ENCODE measurements at regions not wholly inside any gene's neighbourhood (a gene's known extent, or its start where the extent isn't known, plus 50 kb on each side); places are given as distances from the start of the nearest gene placed in this dataset.
"Not testable (repeated sequence)": the region's sequence is repeated elsewhere in the genome, so short reads cannot be mapped to it uniquely, and the experiment has no call there.

DNA sequence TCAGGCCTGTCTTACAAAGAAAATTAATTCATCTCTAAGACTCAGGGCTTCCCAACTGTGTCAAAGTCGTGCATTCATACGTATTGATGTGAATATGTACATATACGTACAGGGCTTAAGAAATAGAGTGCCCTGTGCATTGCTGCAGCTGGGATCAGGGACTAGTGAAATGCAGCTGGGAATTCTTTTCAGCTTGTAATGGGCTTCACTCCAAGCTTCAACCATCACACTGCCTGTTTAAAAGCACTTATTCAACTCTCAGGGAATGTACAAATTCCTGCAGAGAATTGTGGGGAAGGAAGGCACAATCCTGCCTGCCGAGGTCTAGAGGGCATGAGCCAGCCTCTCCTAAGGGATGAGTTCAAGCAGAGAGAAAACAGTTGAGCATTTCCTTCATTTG is 59.6 kb upstream of the MAN2A1 start:
- no peak for DNase-seq (ENCODE audit: low spot score)

DNA sequence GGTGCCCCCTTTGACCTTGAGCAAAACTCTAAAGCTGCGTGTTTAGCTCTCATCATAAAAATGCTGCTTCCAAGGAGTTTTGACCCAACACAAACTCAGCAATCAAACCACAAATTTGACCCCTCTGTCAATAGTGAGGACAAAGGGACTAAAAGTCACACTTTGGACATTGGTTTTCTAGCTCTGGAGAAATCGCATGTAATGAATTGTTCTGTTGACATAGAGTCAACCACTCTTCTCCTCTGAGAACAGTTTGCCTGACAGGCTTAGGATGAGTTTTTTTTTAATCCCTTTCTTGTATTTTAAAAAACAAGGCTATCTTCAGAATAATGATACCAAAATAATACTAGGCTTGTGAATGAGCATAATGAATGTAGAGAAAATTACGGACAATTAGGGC is 61.1 kb upstream of the MAN2A1 start:
- no peak for DNase-seq (ENCODE audit: low spot score)

DNA sequence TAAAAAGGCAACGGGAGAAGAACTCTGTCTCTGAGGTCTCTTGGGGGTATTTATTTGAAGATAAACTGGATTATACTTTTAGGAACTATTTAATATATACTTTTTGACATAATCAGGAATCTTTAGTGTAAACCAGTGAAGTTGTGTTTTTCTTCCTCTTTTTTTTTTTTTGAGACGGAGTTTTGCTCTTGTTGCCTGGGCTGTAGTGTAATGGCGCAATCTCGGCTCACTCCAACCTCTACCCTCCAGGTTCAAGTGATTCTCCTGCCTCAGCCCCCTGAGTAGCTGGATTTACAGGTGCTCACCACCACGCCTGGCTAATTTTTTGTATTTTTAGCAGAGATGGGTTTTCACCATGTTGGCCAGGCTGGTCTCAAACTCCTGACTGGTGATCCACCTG is 68.5 kb upstream of the MAN2A1 start:
- DNase-seq (ENCODE audit: low spot score): not testable (repeated sequence)

DNA sequence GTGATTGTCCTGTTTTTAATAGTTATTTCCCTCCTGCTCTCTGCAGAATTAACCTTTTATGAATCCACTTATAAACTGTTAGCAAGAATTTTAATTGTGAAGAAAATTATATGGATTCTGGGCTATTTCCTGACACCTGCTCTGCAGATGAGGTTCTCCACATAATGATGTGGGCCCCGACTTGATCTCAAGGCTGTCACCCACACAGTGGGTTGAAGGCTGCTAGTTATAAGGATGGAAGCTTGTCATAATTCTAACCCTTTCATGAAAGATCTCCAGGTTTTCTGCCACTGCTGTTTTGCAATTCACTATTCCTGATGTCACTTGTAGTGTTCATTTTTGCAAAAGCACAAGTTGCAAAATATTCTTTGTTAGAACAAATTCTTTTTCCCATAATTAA is 69.1 kb upstream of the MAN2A1 start:
- DNase-seq (ENCODE audit: low spot score): no peak

DNA sequence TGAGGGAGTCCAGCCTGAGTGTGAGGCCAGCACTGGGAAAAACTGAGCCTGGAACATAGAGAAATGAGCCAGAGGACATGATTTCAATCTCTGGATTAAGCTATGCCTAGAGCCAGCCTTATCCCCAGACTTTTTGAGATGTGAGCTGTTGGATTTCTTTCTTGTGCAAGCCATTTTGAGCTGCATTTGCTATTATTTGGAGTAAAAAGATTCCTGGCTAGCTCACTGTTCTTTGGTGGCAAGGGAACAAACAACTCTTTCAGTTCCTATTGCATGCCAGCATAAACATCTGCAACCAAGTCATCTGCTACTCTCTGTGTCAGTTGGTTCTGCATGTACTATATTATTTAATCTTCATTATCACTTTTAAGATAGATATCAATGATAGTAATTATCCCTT is 70.1 kb upstream of the MAN2A1 start:
- DNase-seq (ENCODE audit: low spot score): no peak

DNA sequence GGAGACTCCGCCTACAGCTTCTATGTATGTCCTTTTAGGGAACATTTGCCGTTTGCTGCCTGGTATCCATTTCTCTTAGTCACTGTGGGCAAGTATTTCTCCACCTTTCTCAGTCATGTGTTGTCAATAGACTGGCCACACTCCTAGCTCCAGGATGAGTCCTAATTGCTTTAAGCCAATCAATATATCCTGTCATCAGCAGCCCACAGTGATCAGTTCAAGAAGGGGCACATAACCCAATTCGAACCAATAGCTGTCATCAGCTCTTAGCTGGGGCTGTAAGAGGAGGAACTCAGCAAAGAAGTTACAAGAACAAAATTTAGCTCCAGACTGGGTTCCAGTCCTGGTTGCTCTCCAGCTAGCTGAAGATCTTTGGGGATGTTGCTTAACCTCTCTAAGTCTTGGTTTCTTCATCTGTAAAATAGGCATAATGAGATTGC is 70.7 kb upstream of the MAN2A1 start:
- no peak for DNase-seq (ENCODE audit: low spot score)

DNA sequence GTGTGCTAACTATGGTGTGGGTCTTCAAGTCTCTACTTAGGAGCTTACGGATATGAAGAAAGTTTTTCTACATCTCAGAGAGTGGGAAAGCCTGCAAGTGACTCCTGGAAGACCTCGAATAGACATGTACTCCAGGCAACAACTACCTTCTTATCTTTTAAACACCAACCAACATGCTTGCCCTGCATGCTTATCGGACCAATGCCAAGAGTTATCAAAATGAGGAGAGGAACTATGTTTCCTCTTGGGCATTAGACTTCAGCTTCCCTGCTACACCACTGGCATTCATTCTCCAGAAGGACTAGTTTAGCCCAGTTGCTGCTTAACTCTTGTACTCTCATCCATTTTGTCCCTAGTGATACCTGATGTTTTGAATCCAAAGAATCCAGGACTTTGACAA is 74.7 kb upstream of the MAN2A1 start:
- DNase-seq (ENCODE audit: low spot score): no peak

DNA sequence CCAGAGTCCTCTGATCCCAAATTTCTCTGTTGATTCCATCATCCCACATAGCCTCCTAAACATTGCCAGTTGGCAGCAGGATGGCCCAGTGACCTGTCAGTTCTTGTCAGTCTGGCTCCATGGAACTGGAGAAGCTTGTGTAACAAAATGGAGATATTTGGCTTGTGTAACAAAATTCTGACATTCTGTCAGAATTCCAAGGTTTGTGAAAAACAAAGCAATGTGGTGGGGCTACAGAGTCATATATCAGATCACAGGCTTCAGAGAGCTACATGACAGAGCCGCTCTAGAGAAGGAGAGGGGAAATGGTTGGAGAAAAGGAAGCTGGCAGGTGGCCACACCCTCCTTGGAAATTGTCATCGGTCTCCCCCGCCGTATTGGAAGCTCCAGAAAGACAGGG is 75.4 kb upstream of the MAN2A1 start:
- DNase-seq (ENCODE audit: low spot score): no peak

DNA sequence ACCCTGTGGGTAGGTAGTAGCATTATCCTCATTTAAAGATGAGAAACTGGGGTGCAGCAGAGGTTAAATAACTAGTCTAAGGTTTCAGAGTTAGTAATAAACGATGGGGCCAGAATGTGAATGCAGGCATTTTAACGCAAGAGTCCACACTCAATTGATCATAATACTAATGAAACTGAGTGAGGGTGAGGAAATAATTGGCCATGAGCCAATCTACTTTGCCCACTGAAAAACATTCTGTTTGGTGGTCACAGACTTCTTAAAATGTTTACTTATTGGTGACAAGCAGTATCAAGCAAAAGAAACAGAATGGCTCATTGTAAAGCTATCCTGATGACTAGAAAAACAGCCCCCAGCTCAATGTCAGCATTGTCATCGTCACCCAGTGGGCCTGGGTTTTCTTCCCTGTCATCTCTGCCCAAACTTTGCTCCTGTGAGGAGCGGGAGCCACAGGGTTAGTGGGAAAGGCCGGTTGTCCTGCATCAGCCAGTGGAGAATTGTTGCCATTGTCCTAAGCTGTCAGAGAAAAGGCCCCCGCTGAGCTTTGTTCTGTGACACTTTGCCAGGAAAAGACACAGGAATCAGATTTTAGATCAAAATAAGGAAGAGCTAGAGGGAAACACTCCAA is 77.3 kb upstream of the MAN2A1 start:
- no peak for DNase-seq (ENCODE audit: low spot score)

DNA sequence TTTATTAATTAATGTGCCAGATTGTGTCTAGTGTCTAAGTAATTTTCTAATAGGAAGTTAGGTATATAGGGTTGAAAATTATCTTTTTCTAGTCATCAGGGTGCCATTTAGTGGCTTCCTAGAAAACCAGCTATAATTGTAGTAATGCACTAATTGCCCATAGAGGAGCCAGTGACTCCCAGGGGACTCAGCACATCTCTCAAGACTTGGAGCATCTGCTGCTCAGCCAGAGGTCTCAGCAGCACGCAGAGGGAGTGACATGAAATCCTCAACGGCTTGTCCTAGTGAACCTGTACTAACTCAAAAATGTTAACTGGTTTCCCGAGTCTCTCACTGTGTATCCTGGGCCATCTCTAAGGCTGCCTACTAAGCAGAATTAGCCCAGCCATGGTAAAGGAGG is 78.2 kb upstream of the MAN2A1 start:
- DNase-seq (ENCODE audit: low spot score): no peak

DNA sequence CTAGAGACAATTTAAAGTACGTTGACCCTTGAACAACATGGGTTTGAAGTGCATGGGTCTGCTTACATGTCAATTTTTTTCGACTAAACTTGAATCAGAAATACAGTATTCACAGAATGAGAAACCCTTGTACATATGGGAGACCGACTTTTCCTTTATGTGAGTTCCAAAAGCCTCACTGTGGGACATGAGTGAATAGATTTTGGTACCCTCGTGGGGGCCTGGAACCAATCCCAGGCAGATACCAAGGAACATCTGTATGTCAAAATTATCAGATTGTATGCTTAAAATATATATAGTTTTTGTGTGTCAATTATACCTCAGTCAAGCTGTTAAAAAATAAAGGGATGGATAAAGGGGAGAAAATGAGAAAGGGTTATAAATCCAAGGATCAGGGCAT is 78.7 kb upstream of the MAN2A1 start:
- DNase-seq (ENCODE audit: low spot score): no peak

DNA sequence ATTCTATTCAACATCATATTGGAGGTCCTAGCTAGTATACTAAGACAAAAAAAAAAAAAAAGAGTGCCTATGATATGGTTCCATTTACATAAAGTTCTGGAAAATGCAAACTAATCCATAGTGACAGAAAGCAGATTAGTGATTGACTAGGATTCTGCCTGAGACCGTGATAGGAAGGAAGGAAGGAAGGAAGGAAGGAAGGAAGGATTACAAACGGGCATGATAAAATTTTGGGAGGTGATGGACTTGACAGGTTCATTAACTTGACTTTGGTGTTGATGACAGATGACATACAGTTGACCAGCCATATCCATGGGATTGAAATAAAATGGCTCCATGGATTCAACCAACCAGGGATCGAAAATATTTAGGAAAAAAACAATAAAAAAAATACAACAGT is 79.1 kb upstream of the MAN2A1 start:
- DNase-seq (ENCODE audit: low spot score): no peak

DNA sequence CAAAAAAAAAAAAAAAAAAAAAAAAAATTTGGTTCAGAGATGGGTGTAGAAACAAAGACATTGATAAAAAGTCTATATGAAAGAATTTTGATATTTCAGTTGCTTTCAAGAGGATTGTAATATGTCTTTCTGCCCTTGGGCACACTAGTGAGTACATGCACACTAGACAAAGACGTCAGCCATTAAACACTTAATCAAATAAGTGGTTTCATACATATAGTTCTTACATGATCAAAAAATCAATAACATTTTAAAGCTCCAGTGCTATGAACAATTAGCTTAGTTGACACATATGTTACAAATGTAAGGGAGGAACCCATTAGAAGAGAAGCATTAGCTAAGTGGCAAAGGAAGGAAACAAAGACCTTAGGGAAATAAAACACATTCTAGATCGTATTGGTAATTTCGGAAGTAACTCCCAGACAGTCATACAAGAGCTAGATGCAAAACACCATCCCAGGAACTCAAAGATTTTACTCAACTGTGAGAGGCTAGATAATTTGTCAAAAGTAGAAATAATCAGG is 84.5 kb upstream of the MAN2A1 start:
- no peak for DNase-seq (ENCODE audit: low spot score)

DNA sequence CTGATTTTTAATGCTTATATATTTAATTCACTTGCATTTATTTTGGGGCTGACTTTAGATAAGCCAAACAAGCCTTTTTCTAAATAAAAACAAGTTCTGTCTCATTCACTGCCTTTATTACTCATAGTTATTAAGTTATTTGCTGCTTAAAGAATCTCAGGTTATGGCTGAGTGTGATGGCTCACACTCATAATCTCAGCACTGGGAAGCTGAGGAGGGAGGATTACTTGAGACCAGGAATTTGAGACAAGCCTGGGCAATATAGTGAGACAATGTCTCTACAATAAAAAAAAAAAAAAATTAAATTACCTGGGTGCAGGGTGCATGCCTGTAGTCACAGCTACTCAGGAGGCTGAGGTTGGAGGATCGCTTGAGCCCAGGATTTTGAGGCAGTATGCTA is 85.0 kb upstream of the MAN2A1 start:
- no peak for DNase-seq (ENCODE audit: low spot score)

DNA sequence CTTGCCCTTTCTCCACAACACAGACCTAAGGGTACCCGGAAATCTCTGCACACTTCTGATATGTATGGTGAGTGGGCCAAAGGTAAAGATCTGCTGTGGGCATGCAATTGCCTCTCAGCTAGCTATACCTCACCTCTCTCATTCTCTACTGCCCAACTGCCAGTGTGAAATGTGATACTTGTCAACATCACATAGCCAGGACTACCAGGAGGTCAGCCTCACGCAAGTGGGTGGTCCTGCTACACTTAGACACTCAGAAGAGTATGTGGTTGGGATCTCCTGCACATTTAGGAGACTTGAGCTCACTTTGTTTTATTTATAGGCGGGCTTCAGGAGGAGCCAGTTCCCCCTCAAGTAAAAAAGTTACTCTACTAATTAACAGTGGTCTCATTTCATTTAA is 88.0 kb upstream of the MAN2A1 start:
- no peak for DNase-seq (ENCODE audit: low spot score)

DNA sequence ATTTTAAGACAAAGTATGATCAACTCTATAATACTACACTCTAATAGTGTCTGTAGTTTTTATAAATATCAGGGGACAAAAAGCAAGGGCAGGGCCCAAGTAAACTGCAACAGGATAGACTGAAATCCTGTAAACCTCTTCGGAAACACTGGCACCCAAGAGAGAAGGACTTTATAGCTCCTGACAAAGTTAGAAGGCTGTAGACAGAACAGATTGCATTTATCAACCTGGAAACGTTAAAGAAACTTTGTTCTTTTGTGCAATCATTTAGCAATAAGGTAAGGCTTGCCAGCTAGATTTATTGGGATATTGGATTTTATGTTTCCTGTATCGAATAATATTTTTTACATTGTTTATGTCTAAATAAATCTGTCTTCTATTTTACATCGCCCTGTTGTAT is 91.8 kb upstream of the MAN2A1 start:
- DNase-seq (ENCODE audit: low spot score): no peak

DNA sequence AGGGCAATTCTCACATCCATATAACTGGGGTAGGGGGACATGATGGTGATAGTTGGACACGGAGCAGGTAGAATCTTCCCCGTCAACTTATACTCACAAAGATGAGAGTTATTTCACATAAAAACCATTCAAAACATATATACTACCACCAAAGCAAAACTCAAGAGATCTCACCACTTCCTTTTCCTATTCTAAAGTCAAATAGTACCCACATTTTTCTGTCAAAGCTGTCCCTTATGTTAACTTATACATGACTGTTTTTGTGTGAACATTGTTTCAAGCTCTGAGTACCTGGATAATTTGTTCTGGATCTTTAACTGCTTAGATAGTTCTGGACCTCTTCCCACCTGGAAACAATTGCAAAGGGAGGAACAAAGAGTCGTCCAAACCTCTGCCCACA is 95.5 kb upstream of the MAN2A1 start:
- no peak for DNase-seq (ENCODE audit: low spot score)

DNA sequence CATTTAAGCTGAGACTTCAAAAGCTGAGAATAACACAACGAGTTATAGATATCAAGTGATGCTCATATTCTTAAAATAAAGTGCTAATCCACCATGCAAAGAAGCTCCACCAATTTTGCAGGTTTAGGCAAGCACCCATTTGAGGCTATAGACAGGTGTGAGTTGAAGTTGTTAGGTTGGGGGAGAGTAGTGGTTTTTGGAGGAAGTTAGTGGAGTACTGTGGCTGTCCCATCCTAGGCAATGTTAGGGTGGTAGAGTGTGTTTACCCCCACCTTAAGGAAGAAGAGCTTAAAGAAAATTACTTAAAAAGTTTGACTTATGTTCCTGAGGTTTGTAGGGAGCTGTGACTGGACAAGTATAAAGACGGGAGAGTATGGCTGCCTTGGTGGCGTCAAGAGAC is 98.9 kb upstream of the MAN2A1 start:
- DNase-seq (ENCODE audit: low spot score): no peak

DNA sequence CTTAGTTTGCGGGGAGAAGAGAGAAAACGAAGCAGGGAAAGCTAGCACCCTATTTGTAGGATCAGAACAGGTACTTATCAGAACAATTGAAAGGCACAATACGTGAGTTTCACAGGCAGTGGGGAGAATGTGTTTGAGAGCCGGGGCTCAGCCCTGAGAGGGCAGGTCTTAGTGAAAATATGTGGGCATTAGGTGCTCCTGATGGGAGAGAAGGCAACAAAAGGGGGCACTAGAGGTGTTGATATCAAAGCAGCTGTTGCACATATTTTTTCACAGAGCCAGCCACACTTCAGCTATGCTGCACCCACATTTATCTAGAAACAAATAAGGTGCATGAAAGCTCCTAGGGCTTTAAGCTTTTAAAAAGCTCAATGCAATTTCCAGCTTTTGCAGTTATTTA is 99.7 kb upstream of the MAN2A1 start:
- DNase-seq (ENCODE audit: low spot score): no peak

DNA sequence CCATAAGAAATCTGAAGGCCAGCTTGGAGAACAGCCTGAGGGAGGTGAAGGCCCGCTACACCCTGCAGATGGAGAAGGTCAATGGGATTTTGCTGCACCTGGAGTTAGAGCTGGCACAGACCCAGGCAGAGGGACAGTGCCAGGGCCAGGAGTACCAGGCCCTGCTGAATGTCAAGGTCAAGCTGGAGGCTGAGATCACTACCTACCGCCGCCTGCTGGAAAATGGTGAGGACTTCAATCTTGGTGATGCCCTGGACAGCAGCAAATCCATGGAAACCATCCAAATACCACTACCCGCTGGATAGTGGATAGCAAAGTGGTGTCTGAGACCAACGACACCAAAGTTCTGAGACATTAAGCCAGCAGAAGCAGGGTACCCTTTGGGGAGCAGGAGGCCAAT is 100.5 kb upstream of the MAN2A1 start:
- DNase-seq (ENCODE audit: low spot score): no peak

DNA sequence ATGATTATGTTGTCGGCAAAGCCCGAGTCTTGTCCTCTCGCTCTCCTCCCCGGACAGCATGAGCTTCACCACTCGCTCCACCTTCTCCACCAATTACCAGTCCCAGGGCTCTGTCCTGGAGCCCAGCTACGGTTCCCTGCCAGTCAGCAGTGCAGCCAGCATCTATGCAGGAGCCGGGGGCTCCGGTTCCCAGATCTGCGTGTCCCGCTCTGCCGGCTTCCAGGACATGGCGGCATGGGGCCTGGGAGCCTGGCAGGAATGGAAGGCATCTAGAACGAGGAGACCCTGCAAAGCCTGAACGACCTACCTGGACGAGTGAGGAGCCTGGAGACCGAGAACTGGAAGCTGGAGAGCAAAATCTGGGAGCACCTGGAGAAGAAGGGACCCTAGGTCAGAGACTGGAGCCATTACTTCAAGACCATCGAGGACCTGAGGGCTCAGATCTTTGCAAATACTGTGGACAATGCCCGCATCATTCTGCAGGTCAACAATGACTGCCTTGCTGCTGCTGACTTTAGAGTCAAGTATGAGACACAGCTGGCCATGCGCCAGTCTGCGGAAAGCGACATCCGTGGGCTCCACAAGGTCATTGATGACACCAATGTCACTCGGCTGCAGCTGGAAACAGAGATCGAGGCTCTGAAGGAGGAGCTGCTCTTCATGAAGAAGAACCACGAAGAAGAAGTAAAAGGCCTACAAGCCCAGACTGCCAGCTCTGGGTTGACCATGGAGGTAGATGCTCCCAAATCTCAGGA is 101.3 kb upstream of the MAN2A1 start:
- no peak for DNase-seq (ENCODE audit: low spot score)

DNA sequence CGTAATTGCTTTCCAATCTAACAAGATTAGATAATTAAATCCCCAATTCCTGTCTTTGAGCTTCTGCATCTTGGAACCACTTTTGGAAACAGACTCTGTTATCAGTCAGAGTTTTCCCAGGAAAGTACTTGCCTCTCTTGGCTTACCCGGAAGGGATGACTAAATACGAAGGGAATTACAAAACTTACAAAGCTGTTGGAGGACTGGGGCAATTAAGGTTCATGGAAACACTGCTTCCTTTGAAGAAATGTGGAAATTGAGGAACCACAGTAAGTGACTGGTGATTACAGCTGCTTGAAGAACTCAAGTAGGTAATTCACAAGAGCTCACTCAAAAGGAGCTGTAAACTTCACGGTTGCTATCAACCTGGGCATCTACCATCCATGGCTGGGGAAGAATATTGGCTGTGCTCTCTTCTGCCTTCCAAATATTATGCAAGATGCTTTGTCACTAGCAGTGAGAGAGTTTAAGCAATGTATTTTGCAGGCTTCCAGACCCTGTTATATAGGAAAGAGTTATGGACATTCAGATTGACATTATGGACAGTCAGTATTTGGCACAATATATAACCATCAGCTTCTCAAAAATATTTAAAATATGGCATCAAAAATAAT is 104.6 kb upstream of the MAN2A1 start:
- DNase-seq (ENCODE audit: low spot score): no peak

DNA sequence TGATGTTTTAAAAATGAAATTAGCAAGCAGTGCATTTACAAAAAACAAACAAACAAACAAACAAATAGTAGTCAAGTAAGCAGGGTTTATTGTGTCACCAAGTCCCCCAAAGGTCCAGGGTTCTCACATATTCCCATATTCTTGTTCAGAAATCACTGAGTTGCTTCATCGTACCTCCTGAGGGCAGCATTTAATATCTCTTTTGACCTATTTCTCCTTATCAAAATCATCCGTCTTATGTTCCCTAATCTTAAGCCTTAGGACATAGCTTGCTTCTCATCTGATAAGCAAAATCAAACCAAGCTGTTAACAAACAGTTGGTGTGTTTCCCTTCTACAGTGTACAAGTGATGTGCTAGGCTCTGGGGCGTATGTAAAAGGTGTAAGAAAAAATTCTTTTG is 109.5 kb upstream of the MAN2A1 start:
- DNase-seq (ENCODE audit: low spot score): no peak

DNA sequence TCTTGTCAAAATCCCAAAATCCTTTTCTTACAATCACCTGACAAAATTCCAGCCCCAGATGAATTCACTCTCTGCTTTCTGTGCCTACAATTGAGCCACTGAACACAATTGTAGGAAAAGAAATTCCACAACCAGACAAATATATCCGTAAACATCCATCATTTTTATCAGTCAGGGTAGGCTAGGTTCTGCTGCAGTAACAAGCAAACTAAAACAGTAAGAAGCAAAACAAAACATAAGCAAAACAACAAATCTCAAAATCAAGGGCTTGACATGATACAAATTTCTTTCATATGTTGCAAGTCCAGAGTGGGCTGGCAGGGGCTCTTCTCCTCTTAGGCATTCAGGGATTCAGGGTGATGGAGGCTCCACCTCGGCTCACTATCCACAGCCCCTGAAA is 114.2 kb upstream of the MAN2A1 start:
- no peak for DNase-seq (ENCODE audit: low spot score)
